ENCODE measurements at regions not wholly inside any gene's neighbourhood (a gene's known extent, or its start where the extent isn't known, plus 50 kb on each side); places are given as distances from the start of the nearest gene placed in this dataset.
"Not testable (repeated sequence)": the region's sequence is repeated elsewhere in the genome, so short reads cannot be mapped to it uniquely, and the experiment has no call there.

DNA sequence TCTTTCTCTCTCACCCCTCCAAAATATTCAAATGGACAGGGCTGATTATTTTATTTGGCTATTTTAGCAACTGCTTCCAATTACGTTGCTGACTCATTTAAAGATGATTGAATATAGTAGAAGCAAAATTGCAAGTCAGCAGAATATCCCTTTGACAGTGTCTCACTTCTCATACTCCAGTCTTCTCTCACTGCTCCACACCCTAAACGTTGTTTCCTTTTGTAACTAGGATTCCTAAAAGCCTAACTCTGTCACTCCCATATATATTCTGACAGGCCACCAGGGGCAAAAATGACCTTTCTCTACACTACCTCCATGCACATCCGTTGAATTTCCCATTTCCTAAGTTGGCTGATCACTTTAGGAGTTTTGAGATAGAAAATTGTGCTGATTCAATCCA lies 351.1 kb downstream of the RND3 start:
- DNase-seq (ENCODE audit: low spot score) = no peak

DNA sequence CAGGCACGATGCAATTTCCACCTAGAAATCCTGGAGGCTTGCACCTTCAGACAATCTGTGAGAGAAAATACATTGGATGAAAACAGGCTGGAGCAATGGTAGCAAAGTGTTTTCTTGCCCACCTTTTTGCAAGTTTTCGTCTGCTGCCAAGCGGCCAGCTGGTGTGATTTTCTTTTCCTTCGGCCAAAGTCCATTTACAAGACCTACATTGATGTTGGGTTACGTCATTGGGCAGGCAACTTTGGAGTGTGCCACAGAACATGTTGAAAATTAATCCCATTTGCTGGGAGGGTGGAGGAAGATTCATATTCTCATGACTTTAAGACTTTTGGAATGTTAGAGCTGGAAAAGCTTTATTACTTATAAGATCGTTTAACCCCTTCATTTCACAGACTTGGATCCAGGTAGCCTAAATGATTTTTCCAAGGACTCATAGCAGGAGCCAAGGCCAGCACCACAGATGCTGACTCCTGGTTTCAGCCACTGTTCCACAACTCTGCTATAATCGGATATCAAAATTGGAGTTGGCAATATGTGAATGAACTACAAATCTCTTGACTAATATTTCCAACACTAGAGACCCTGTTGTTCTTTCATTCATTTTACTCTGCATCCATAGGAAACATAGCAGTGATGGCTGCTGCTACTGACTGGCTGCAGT lies 352.1 kb downstream of the RND3 start:
- DNase-seq (ENCODE audit: low spot score) = no peak

DNA sequence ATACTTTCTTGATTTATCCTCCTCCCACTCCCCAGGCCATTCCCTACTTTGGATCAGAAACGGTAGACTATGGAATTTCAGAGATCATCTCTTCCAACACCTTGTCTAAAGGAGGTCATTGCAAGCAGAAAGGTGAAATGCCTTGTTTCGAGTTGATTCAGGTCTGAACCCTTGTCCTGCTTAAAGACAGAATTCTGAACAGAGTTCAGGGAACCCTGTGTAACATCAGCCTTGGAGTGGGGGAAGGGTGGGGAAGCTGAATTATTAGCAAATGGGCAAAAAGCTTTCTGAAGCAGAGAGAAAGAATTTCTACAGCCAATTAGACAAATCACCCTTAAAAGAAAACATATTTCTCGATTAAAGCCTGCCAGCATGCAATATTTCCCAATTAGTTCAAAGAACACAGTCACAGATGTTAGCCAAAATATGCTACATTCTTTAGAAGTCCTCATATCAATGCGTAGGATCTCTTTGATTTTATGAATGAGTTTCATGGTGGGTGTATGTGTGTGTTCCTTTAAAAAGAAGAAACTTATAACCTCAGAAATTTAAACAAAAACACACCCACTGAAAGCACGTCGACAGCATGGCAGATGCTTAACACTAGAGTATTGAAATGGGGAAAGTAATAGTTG lies 353.1 kb downstream of the RND3 start:
- DNase-seq (ENCODE audit: low spot score) = no peak

DNA sequence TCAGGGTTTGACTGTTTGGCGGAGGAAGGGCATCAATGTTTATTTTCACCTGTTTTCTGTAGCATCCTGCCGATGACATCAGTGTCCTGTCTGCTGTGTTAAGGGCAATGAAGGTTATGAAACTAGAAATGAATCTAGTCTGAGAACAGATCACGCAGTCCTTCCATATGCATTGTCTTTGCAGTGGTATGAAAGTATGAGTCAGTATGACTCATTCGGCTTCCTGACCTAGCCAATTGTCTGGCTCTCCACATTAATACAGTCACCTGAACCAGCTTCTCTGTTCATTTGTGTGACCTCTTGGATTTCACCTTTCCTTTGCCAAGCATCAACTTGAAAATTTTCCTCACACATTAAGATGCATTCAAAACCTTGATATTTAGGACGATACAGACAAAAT lies 353.8 kb downstream of the RND3 start:
- peak; percentile 53 for DNase-seq (ENCODE audit: low spot score)

DNA sequence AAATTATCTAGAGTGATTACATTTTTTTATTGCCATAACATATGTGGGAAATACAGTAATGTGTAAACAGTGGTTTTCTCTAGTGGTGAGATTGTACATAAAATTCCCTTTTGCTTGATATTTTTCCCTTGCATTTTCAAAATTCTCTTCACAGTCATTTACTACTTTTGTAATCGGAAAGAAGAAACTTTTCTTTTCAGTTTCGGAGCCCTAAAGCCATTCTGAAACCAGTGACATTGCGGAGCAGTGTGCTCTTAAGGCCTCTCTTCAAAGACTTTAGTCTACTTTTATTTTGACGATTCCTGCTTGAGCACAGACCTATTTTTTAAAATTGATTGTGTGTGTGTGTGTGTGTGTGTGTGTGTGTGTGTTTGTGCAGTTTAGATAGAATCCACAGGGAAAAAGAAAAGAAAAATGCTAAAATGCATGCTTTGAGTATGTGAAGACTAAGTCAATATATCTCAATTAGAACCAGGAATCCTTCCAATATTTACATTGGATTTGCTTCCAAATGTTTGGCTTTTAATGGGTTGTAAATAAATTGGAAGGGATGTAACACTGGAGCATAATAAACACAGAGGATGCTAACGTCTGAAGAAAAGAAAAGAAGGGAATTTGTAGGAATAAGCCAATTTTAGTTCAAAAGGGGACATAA lies 357.4 kb downstream of the RND3 start:
- DNase-seq (ENCODE audit: low spot score) = no peak

DNA sequence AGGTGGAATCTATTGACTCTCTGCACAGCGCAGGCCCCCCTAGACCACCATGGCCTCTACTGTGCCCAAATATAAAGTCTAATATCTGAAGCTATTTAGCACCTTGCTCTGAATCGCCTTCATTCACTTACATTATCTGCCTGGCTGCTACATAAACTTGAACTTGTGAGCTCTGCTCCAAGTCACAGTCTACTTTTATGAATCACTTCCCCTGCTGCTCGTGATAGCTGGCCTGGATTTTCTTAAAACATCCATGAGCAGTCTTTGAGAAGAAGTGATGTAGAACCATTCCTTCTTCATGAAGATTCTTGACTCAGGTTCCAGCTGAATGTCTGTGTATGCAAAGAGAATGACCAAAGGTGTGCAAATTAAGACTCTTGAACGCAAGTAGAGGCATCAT lies 359.5 kb downstream of the RND3 start:
- no peak for DNase-seq (ENCODE audit: low spot score)

DNA sequence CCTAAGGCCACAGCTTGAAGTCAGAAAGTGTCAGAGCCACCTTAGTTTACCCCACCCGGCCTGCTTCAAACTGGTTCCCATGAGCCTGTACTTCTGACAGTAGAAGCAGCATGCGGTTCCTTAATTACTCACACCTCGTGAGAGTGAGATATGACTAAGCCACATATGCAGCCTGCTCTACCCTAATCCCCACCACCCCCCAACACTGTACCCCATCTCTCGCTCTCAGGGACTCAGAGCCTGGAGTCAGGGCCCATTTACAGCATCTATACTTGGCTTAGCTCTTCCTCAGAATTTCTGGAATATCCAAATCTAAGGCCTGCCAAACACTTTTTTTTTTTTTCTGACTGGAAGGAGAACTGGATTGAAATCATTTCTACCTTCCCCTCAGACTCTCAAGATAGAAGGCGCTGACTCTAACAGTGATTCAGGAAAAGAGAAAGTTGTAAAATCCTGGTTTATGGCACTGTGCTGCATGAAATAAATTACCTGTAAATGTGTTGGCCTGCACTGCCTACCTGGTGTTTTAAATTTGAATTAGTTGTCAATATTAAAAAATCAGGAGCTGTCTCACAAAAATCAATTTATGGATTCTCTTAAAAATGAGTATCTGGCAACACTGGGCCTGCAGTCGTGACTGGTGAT lies 360.0 kb downstream of the RND3 start:
- DNase-seq (ENCODE audit: low spot score) = no peak

DNA sequence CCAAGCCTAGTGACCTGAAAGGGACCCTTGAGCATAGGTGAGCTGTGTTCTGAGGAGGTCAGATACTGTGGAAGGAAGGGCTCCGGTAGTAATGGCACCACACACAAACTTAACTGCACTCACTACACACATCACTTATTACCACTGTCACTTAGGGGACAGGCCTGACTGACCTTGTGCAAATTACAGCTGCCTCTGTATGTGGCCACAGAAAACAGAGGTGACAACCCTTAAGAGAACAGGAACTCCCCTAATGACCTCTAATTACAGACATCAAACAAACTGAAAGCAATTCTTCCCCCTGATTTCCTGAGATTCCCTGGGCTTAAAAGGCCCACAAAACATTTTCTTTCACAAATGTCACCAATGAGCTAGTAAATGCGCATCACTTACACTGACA lies 360.6 kb downstream of the RND3 start:
- DNase-seq (ENCODE audit: low spot score) = no peak

DNA sequence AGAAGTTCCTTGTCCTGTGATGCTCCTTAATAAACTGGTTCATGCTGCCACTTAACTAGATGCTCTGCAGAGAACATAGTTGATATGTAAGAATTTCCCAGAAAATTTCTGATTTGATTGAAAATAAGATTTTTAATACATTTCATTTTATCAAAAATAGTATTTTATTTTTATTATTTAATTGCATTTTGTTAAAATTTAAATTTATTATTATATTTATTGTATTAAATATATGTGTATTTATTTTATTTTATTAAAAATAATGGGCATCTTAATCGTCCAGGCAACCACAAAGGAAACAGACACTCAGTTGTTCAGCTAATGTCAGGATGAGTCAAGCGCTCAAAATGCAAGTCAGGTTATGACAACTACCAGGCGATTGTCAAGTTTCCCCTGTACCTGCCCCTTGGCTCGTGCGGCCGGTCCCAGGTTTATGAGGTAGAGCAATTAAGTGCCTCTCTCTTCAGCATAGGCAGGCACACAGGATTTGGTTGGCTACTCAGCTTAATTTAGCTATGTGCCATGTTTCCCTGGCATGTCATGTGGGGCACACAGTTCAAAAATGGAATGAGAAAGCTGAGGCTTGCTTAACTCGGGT lies 361.2 kb downstream of the RND3 start:
- no peak for DNase-seq (ENCODE audit: low spot score)

DNA sequence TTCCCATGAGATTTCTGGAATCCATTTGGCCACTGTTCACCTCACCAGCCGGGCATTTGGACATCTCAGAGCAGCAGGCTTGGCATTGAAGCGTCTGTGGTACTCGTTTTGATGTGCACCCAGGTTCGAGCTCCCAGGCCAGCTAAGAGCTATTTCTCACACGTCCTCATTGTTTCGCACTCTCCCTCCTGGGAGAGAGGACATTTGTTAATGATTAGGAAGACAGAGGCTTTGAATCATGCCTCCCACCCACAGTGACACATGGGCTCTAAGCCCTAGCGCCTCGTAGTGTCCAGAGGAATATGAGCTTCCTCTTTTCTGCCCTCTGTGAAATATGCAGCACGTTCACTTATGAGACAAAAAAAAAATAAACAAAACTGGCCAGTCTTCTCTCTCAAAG lies 361.8 kb downstream of the RND3 start:
- DNase-seq (ENCODE audit: low spot score) = no peak

DNA sequence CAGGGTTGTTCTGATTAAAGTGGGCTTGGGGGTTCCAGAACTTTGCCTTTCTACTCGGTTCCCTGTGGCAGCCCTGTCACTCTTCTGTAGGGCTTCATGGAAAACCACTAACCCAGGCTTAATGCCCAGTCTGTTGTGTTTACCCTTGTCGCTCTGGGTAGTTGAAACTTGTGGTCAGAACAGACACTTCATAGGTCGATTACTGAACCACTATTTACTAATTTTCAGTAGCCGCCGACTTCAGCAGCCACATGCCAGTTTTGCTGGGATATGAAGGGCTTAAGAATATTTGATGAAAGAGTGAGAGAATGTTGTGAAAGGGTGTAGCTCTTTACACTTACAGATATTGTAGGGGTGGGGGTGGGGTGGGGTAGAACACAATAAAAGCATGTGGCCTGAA lies 362.3 kb downstream of the RND3 start:
- DNase-seq (ENCODE audit: low spot score) = no peak

DNA sequence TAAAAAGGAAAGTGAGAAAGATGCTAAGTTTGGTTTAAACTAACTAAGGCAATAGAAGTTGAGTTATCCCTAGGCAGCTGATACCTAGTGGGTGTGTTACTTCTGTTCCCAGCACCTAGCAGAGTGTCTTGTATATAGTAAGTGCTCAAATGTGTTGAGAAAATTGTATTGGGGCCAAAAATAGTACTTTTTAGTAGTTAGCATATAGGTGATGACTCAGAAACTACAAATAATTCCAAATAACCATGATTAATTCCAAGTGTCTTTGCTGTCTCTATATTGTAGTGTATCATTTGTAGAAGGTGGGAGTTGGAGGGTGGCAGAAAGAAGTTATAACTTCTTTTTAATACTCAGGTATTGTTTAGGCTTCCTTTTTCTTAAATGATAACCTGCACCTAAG lies 362.7 kb downstream of the RND3 start:
- no peak for DNase-seq (ENCODE audit: low spot score)

DNA sequence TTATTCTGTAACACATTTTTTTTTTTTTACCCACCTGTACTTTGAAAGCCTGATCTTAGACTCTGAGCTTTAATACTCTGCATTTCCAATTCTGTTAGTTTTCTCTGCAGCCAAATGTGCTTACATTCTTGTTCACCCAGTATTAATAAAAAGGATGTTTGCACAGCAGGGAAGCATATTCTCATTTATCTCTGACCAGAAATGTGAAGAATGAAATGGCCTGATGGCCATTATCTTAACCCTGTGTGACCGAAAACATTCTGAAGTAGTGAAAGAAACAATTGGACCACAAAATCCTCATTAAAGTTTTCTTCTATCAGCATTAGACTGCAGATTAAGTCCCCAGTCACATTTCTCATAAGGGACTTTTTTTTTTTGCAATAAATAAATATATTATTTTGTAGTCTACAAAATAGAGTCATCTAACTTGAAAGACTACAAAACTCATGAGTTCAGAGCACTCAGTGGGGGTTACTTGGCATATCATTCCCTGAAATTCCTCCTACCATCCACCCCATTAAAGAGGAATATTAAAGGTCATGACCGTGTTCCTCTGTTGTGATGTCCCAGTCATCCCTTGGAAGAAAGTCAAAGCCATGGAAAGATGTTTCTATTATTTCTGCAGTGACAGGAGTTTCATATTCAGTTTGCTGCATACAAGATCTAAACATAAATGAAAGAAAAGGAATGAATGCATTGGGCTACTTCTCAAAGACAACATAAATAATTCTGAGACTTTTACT lies 364.4 kb downstream of the RND3 start:
- DNase-seq (ENCODE audit: low spot score) = no peak

DNA sequence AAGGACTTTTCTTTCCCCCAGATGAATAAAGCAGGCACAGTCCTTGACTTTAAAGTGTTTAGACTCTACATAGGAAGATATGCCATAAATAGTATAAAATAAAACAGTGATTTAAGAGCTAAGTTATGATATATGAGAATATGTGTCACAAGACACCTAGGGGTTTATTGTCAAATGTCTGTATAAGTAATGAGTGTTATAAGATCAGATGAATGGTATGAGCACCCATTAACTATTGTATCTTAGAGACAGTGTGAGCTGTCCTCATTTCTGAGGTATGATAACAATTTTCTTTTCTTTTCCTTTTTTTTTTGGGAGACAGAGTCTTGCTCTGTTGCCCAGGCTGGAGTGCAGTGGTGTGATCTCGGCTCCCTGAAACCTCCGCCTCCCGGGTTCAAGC lies 365.3 kb downstream of the RND3 start:
- no peak for DNase-seq (ENCODE audit: low spot score)

DNA sequence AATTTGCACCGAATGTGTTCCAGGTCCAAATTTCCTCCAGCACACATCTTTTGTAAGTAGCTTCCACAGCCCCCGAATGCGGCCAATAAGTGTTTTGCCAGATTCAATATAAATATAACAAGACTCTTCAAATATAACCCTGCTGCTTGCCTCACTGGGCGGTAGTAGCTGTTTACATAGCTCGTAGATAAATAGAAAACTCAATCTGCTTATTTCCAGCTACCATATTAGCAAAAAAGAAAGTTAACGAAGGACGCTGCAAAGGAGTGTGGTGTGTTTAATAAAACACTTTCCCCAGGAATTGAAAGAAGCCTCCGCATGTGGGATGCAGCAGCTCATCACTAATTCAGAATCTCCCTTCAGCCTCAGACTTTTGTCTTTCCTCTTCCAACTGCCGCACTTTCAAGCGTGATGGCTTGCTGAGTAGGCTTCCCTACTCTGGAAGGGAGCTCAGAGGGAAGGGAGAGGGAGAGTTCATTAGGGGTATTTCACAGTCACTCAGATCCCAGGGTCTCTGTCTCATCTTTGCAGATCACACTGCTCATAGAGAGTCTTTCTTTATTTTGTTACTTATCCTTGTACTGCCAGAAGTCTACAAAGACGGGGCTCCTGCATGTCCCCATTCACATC lies 367.0 kb downstream of the RND3 start:
- no peak for DNase-seq (ENCODE audit: low spot score)

DNA sequence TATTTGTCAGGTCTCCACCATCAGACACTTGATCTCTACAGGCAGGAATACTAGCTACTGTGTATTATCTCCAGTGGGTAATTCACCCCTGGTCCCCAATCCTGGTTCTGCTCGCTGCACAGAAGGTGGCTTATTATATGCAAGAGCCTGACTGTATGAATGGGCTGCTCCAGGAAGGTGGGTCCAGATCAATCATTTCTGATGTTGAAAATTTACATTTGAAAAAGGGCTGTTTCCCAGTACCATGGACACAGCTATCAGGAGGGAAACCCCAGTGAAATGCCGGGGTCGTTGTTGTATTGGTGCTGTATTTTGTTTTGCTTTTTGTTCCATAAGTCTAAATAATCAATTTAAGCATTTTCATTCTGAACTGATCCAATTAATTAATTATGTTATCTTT lies 367.6 kb downstream of the RND3 start:
- DNase-seq (ENCODE audit: low spot score) = no peak

DNA sequence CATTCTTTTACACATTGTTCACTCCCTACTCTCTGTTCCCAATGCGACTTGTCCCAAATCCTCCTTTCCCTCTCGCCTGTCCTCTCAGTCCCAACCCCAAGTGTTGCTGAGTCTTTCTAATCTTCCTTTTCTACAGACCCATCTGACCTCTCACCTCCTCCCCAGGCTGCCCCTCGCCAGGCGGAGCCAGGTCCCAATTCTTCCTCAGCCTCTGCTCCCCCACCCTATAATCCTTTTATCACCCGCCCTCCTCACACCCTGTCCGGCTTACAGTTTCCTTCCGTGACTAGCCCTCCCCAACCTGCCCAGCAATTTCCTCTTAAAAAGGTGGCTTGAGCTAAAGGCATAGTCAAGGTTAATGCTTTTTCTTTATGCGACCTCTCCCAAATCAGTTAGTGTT lies 373.4 kb downstream of the RND3 start:
- not testable (repeated sequence) for DNase-seq (ENCODE audit: low spot score)

DNA sequence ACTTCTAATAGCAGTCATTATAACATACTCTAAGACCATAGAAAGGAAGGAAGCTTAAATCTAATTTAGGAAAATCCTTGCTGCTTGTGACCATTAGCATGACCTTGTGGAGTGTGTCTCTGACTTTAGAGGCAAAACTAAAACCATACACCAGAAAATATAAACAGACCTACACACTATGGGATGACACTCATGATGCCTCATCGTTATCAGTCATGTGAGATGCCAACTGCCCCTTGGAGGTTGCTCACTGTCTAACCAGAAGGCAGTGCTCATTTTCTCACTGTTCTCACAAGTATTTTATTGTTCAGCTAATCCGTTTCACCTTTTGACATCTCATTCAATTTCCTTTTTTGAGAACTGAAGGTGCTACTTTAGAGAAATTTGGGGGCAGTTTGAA lies 376.9 kb downstream of the RND3 start:
- no peak for DNase-seq (ENCODE audit: low spot score)

DNA sequence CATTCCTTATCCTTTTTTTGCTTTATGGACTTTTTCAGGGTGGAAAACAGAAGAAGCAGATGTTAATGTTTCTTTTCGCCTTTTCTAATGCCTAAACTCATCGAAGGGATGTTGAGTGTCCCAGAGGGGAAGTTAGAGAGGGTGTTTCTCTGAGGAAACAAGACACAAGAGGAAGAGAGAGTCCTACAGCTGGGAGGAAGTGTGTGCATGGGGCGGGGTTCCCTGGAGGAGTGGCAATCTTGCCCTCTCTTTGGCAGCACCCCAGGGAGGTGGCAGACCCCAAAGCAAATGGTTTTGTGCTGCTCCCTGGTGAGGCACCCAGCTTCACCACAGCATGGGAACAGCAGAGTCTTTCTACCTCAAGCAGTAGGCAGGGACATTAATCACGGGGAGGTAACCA lies 377.6 kb downstream of the RND3 start:
- DNase-seq (ENCODE audit: low spot score) = no peak

DNA sequence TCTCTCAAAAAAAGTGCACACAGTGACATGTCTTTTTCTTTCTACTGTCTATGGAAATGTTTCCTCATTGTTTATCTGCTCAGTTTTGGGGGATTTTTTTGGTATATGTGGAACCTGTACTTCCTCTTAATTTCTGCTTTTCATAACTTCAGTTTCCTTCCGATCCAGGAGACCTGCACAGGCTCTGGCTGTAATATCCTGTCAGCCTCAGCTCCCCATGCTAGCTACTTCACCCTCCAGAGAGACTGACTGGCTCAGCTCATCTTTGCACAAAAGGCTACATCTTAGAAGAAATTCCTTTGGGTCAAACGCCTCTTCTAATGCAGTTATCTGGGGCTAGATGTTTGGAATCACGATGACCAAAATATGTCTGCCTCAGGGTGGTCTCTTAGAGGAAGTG lies 378.4 kb downstream of the RND3 start:
- no peak for DNase-seq (ENCODE audit: low spot score)

DNA sequence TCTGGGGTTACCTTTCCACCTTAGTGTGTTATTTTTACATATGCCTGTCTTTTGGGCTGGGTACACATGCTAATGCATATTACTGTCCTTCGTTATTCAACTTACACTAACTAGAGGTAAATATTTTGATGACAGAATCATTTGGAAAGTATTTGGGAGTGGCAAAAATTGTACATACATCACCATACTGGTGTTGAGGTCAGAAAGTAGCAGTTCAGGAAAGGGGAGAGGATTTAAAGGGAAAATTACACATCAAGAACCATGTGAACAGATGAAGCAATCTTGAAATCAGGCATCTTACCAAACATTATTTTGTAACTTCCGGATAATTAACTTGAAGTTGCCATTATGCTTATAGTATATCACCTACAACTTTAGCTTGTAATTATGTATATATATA lies 379.7 kb downstream of the RND3 start:
- no peak for DNase-seq (ENCODE audit: low spot score)

DNA sequence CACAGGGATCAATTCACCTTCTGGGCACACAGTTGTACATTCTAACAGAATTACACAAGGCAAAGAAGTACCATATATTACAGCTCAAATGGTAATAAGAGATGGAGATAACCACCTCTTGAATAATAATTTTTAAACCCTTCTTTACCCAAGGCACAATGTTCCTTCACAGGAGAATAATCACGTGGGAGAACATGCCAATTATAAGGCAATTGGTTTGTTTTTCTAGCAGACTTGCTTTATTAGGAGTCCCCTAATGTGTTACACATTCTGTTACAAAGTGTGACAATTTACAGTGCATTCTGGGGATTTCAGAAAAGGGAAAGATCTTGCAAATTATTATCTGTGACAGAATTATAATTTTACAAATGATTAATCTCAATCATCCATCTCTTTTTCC lies 380.3 kb downstream of the RND3 start:
- DNase-seq (ENCODE audit: low spot score) = no peak
